ENCODE measurements at regions not wholly inside any gene's neighbourhood (a gene's known extent, or its start where the extent isn't known, plus 50 kb on each side); places are given as distances from the start of the nearest gene placed in this dataset.

GRCh38 chr1:215484171-215484939, 82.7 kb upstream of the KCTD3 start:
- Histone ChIP-seq H3K27ac (ENCODE audit: low read depth in 2 of 2, low read length in 2 of 2) (no peak overlapping the region), H3K9ac (ENCODE audit: low read length in 3 of 3) (no peak overlapping the region), H3K27me3 (ENCODE audit: control insufficient read depth, insufficient read depth, low read length) (no peaks in the 10 kb centered on the region), H3K4me1 (ENCODE audit: control insufficient read depth in 2 of 3, insufficient read depth in 2 of 3, low read depth in 1 of 3, low read length in 3 of 3) (no peaks in the 10 kb centered on the region), H3K4me3 (ENCODE audit: low read length in 3 of 3) (no peak overlapping the region), H3K9me3 (ENCODE audit: control insufficient read depth in 2 of 3, insufficient read depth in 1 of 3, low read length in 3 of 3) (no peaks in the 10 kb centered on the region), H3K36me3 (ENCODE audit: control insufficient read depth in 2 of 3, insufficient read depth in 3 of 3, low read length in 3 of 3) (no peaks in the 10 kb centered on the region)
- intact Hi-C loops (cut with DNase I): no loop called here
- FAIRE-seq (no peak), DNase-seq (no peak)
- TF ChIP-seq CTCF (IDR thresholded peaks at IDR 0.05; ENCODE audit: borderline replicate concordance, extremely low read depth, insufficient read depth): no peak

GRCh38 chr1:215487466-215487865, 79.6 kb upstream of the KCTD3 start:
- Histone ChIP-seq H3K27me3 (ENCODE audit: control insufficient read depth, insufficient read depth, low read length) (no peaks in the 10 kb centered on the region), H3K27ac (ENCODE audit: low read depth in 2 of 2, low read length in 2 of 2) (no peak overlapping the region), H3K4me3 (ENCODE audit: low read length in 3 of 3) (no peak overlapping the region), H3K9me3 (ENCODE audit: control insufficient read depth in 2 of 3, insufficient read depth in 1 of 3, low read length in 3 of 3) (no peaks in the 10 kb centered on the region), H3K36me3 (ENCODE audit: control insufficient read depth in 2 of 3, insufficient read depth in 3 of 3, low read length in 3 of 3) (no peaks in the 10 kb centered on the region), H3K9ac (ENCODE audit: low read length in 3 of 3) (no peak overlapping the region), H3K4me1 (ENCODE audit: control insufficient read depth in 2 of 3, insufficient read depth in 2 of 3, low read depth in 1 of 3, low read length in 3 of 3) (no peaks in the 10 kb centered on the region)
- no peak for DNase-seq
- TF ChIP-seq CTCF (IDR thresholded peaks at IDR 0.05; ENCODE audit: borderline replicate concordance, extremely low read depth, insufficient read depth): no peak
- intact Hi-C loops (cut with DNase I): no loop called here
- no peak for FAIRE-seq

GRCh38 chr1:215488850-215489249, 78.3 kb upstream of the KCTD3 start:
- Histone ChIP-seq H3K9me3 (ENCODE audit: control insufficient read depth in 2 of 3, insufficient read depth in 1 of 3, low read length in 3 of 3) (no peaks in the 10 kb centered on the region), H3K27me3 (ENCODE audit: control insufficient read depth, insufficient read depth, low read length) (no peaks in the 10 kb centered on the region), H3K4me3 (ENCODE audit: low read length in 3 of 3) (no peak overlapping the region), H3K4me1 (ENCODE audit: control insufficient read depth in 2 of 3, insufficient read depth in 2 of 3, low read depth in 1 of 3, low read length in 3 of 3) (no peaks in the 10 kb centered on the region), H3K36me3 (ENCODE audit: control insufficient read depth in 2 of 3, insufficient read depth in 3 of 3, low read length in 3 of 3) (no peaks in the 10 kb centered on the region), H3K27ac (ENCODE audit: low read depth in 2 of 2, low read length in 2 of 2) (no peak overlapping the region), H3K9ac (ENCODE audit: low read length in 3 of 3) (no peak overlapping the region)
- intact Hi-C loops (cut with DNase I): no loop called here
- DNase-seq (no peak), FAIRE-seq (no peak)
- TF ChIP-seq CTCF (IDR thresholded peaks at IDR 0.05; ENCODE audit: borderline replicate concordance, extremely low read depth, insufficient read depth): no peak

Measured in kidney (tissue), 13 donors.